Endodermal cell (in vitro differentiated cells): ENCODE measurements at regions not wholly inside any gene's neighbourhood (a gene's known extent, or its start where the extent isn't known, plus 50 kb on each side); places are given as distances from the start of the nearest gene placed in this dataset.
"Not testable (repeated sequence)": the region's sequence is repeated elsewhere in the genome, so short reads cannot be mapped to it uniquely, and the experiment has no call there.

Experiments
- DNase-seq: peaks from one replicate; pipeline ENCODE4 v3.0.0-alpha.2; 2017
- H3K27ac ChIP-seq: 2 replicates; pipeline ENCODE4 v1.5.1; 2013; ENCODE audit warnings: mild to moderate bottlenecking, low read depth, low read length, moderate library complexity
- H3K27me3 ChIP-seq: 2 replicates; pipeline ENCODE4 v1.6.1; 2013; ENCODE audit warnings: mild to moderate bottlenecking, low read length, moderate library complexity; ENCODE audit not compliant: insufficient read depth, control insufficient read depth, poor library complexity, severe bottlenecking
- H3K36me3 ChIP-seq: 2 replicates; pipeline ENCODE4 v1.7.0; 2013; ENCODE audit warnings: mild to moderate bottlenecking, low read length, moderate library complexity; ENCODE audit not compliant: control insufficient read depth, insufficient read depth
- H3K4me1 ChIP-seq: one replicate; pipeline ENCODE4 v1.7.0; 2013; ENCODE audit warnings: low read length; ENCODE audit not compliant: control insufficient read depth, insufficient read depth
- H3K4me3 ChIP-seq: 2 replicates; pipeline ENCODE4 v1.5.1; 2013; ENCODE audit warnings: mild to moderate bottlenecking, low read length, moderate library complexity
- H3K9ac ChIP-seq: 2 replicates; pipeline ENCODE4 v1.6.1; 2013; ENCODE audit warnings: mild to moderate bottlenecking, low read length, moderate library complexity; ENCODE audit not compliant: poor library complexity, severe bottlenecking; ENCODE audit errors: extremely low read depth
- H3K9me3 ChIP-seq: 2 replicates; pipeline ENCODE4 v1.6.1; 2013; ENCODE audit warnings: mild to moderate bottlenecking, low read length, moderate library complexity; ENCODE audit not compliant: control insufficient read depth
- H3K27ac Mint-ChIP-seq: 2 replicates; pipeline ENCODE4 v1.8.0; 2020; ENCODE audit warnings: mixed read lengths
- H3K27me3 Mint-ChIP-seq: 2 replicates; pipeline ENCODE4 v1.8.0; 2021; ENCODE audit warnings: mild to moderate bottlenecking, mixed read lengths; ENCODE audit not compliant: insufficient read depth
- H3K36me3 Mint-ChIP-seq: 2 replicates; pipeline ENCODE4 v1.8.0; 2020; ENCODE audit warnings: low read depth, mixed read lengths
- H3K4me1 Mint-ChIP-seq: 2 replicates; pipeline ENCODE4 v1.8.0; 2020; ENCODE audit warnings: mixed read lengths
- H3K4me3 Mint-ChIP-seq: 2 replicates; pipeline ENCODE4 v1.8.0; 2020; ENCODE audit warnings: mild to moderate bottlenecking, moderate library complexity, mixed read lengths
- H3K9me3 Mint-ChIP-seq: 2 replicates; pipeline ENCODE4 v1.8.0; 2020; ENCODE audit warnings: mild to moderate bottlenecking, mixed read lengths
- CTCF ChIP-seq: fragments of 200-600 bp; sonication (generic); conservative IDR thresholded peaks from 2 replicates; pipeline ENCODE4 v1.5.0; 2021; ENCODE audit warnings: antibody characterized with exemption, mild to moderate bottlenecking
- WGBS, 2 experiments: methylation state at CpG; one replicate each; pipeline versions ENCODE4 v1.1.5 to v1.1.7; 2013; ENCODE audit warnings: missing lambda C conversion rate in 2 of 2, mixed read lengths in 1 of 2; ENCODE audit not compliant: insufficient coverage in 1 of 2, insufficient read length in 1 of 2; 5-methylcytosine and 5-hydroxymethylcytosine counted together

GRCh38 chr6:112910256-112910655, 563.1 kb downstream of the RFPL4B start:
- Mint-ChIP-seq H3K27me3 (no peaks in the 10 kb centered on the region), H3K9me3 (peaks cover 2% of the 10 kb centered on the region), H3K4me1 (peaks cover 22% of the 10 kb centered on the region), H3K27ac (no peak overlapping the region), H3K36me3 (no peaks in the 10 kb centered on the region), H3K4me3 (no peak overlapping the region)
- H3K36me3 ChIP-seq = no peaks in the 10 kb centered on the region
- no peak for TF ChIP-seq CTCF
- H3K9ac ChIP-seq = no peak overlapping the region
- H3K27me3 ChIP-seq = no peaks in the 10 kb centered on the region
- H3K9me3 ChIP-seq = no peaks in the 10 kb centered on the region
- H3K4me1 ChIP-seq = peaks cover 6% of the 10 kb centered on the region
- no peak overlapping the region for H3K4me3 ChIP-seq
- no peak for DNase-seq
- no peak overlapping the region for H3K27ac ChIP-seq
- 50% methylated on average over 2 of the region's 2 CpGs; no CpG with 5 or more reads in 1 of the 2 experiments for WGBS, 2 experiments

GRCh38 chr6:112911959-112912358, 564.8 kb downstream of the RFPL4B start:
- no peaks in the 10 kb centered on the region for H3K27me3 ChIP-seq
- Mint-ChIP-seq H3K4me1 (peaks cover 22% of the 10 kb centered on the region), H3K4me3 (no peak overlapping the region), H3K27me3 (no peaks in the 10 kb centered on the region), H3K36me3 (no peaks in the 10 kb centered on the region), H3K9me3 (peaks cover 5% of the 10 kb centered on the region), H3K27ac (no peak overlapping the region)
- TF ChIP-seq CTCF = no peak
- no peak overlapping the region for H3K4me3 ChIP-seq
- H3K27ac ChIP-seq = no peak overlapping the region
- no peaks in the 10 kb centered on the region for H3K36me3 ChIP-seq
- WGBS, 2 experiments = 90 to 92% methylated on average over 2 of the region's 3 CpGs
- H3K9ac ChIP-seq = no peak overlapping the region
- H3K9me3 ChIP-seq = no peaks in the 10 kb centered on the region
- H3K4me1 ChIP-seq = peaks cover 6% of the 10 kb centered on the region
- no peak for DNase-seq

GRCh38 chr6:112912416-112913101, 565.4 kb downstream of the RFPL4B start:
- no peak overlapping the region for H3K27ac ChIP-seq
- peaks cover 6% of the 10 kb centered on the region for H3K4me1 ChIP-seq

GRCh38 chr6:112919744-112920143, 572.6 kb downstream of the RFPL4B start:
- not testable (repeated sequence) for H3K4me1 Mint-ChIP-seq
- peaks cover 21% of the 10 kb centered on the region for H3K9me3 Mint-ChIP-seq
- H3K27ac Mint-ChIP-seq = peak overlapping the region; percentile 89

More at GRCh38 chr6:112912416-112913101, 565.4 kb downstream of the RFPL4B start:
- Mint-ChIP-seq H3K4me3 (no peak overlapping the region), H3K4me1 (peaks cover 22% of the 10 kb centered on the region), H3K9me3 (peaks cover 5% of the 10 kb centered on the region), H3K36me3 (no peaks in the 10 kb centered on the region), H3K27me3 (no peaks in the 10 kb centered on the region), H3K27ac (peak overlapping the region; percentile 42)
- H3K27me3 ChIP-seq = no peaks in the 10 kb centered on the region
- no peak overlapping the region for H3K9ac ChIP-seq
- no peak for TF ChIP-seq CTCF
- no peak for DNase-seq
- WGBS, 2 experiments = 64% methylated on average over 1 of the region's 2 CpGs; no CpG with 5 or more reads in 1 of the 2 experiments
- no peaks in the 10 kb centered on the region for H3K36me3 ChIP-seq
- H3K4me3 ChIP-seq = no peak overlapping the region
- no peaks in the 10 kb centered on the region for H3K9me3 ChIP-seq

More at GRCh38 chr6:112919744-112920143, 572.6 kb downstream of the RFPL4B start:
- WGBS, 2 experiments = 25% methylated on average over 8 of the region's 14 CpGs; no CpG with 5 or more reads in 1 of the 2 experiments
- H3K27me3 Mint-ChIP-seq, H3K27me3 ChIP-seq, H3K4me3 ChIP-seq, H3K36me3 ChIP-seq, H3K27ac ChIP-seq, DNase-seq, H3K9ac ChIP-seq, H3K4me1 ChIP-seq: not testable (repeated sequence)
- Mint-ChIP-seq H3K4me3 (peak overlapping the region; percentile 65), H3K36me3 (peaks cover 16% of the 10 kb centered on the region)
- peaks cover 30% of the 10 kb centered on the region for H3K9me3 ChIP-seq
